ENCODE measurements at regions not wholly inside any gene's neighbourhood (a gene's known extent, or its start where the extent isn't known, plus 50 kb on each side); places are given as distances from the start of the nearest gene placed in this dataset.
A peak's percentile ranks its signal among the peaks of the same experiment; 100 is the strongest.
"Not testable (repeated sequence)": the region's sequence is repeated elsewhere in the genome, so short reads cannot be mapped to it uniquely, and the experiment has no call there.

GRCh38 chr14:106592115-106592852 lies 1065.9 kb downstream of the TMEM121 start:
- FAIRE-seq, result not testable (repeated sequence)

GRCh38 chr14:106599209-106599608 lies 1072.8 kb downstream of the TMEM121 start:
- no peak for FAIRE-seq

GRCh38 chr14:106605548-106606448 lies 1079.4 kb downstream of the TMEM121 start:
- peak; percentile 62 for FAIRE-seq

- FAIRE-seq, result no peak
Observed at GRCh38 chr14:106606936-106607335, 1080.6 kb downstream of the TMEM121 start.

GRCh38 chr14:106610691-106611090 lies 1084.3 kb downstream of the TMEM121 start:
- no peak for FAIRE-seq

- no peak for FAIRE-seq
Observed at GRCh38 chr14:106613256-106613655, 1086.9 kb downstream of the TMEM121 start.

- FAIRE-seq, result not testable (repeated sequence)
Observed at GRCh38 chr14:106618471-106618951, 1092.1 kb downstream of the TMEM121 start.

- FAIRE-seq, result no peak
Observed at GRCh38 chr14:106619606-106620005, 1093.2 kb downstream of the TMEM121 start.

GRCh38 chr14:106620368-106620767 lies 1094.0 kb downstream of the TMEM121 start:
- no peak for FAIRE-seq

- FAIRE-seq, result no peak
Observed at GRCh38 chr14:106622200-106622745, 1095.9 kb downstream of the TMEM121 start.

- FAIRE-seq, result no peak
Observed at GRCh38 chr14:106625186-106625585, 1098.8 kb downstream of the TMEM121 start.

GRCh38 chr14:106626469-106626868 lies 1100.1 kb downstream of the TMEM121 start:
- FAIRE-seq, result not testable (repeated sequence)

- FAIRE-seq, result not testable (repeated sequence)
Observed at GRCh38 chr14:106626942-106627588, 1100.7 kb downstream of the TMEM121 start.

GRCh38 chr14:106631879-106632278 lies 1105.5 kb downstream of the TMEM121 start:
- FAIRE-seq, result no peak

GRCh38 chr14:106633721-106634120 lies 1107.3 kb downstream of the TMEM121 start:
- no peak for FAIRE-seq

GRCh38 chr14:106635569-106635968 lies 1109.2 kb downstream of the TMEM121 start:
- no peak for FAIRE-seq

- not testable (repeated sequence) for FAIRE-seq
Observed at GRCh38 chr14:106638786-106639452, 1112.5 kb downstream of the TMEM121 start.

GRCh38 chr14:106642090-106642489 lies 1115.7 kb downstream of the TMEM121 start:
- no peak for FAIRE-seq

- not testable (repeated sequence) for FAIRE-seq
Observed at GRCh38 chr14:106642971-106643370, 1116.6 kb downstream of the TMEM121 start.

GRCh38 chr14:106648874-106649273 lies 1122.5 kb downstream of the TMEM121 start:
- not testable (repeated sequence) for FAIRE-seq

- FAIRE-seq, result no peak
Observed at GRCh38 chr14:106651016-106651415, 1124.6 kb downstream of the TMEM121 start.

GRCh38 chr14:106652494-106652893 lies 1126.1 kb downstream of the TMEM121 start:
- FAIRE-seq, result no peak
